ENCODE measurements at regions not wholly inside any gene's neighbourhood (a gene's known extent, or its start where the extent isn't known, plus 50 kb on each side); places are given as distances from the start of the nearest gene placed in this dataset.

GRCh38 chr14:37946819-37947218 is 260.9 kb upstream of the SSTR1 start:
- H3K9me3 ChIP-seq (ENCODE audit: insufficient read depth, low read depth, low read length) = no peaks in the 10 kb centered on the region

GRCh38 chr14:37948266-37948665 is 259.4 kb upstream of the SSTR1 start:
- DNase-seq (ENCODE audit: low read depth) = no peak
- Histone ChIP-seq H4K20me1 (ENCODE audit: insufficient read depth, low read length) (no peaks in the 10 kb centered on the region), H3K4me1 (ENCODE audit: insufficient read depth, low read length) (no peaks in the 10 kb centered on the region), H3K27ac (ENCODE audit: low read depth, low read length) (no peak overlapping the region), H3K79me2 (ENCODE audit: insufficient read depth, low read length) (no peaks in the 10 kb centered on the region), H2AFZ (ENCODE audit: low read depth, low read length) (no peak overlapping the region), H3K36me3 (ENCODE audit: insufficient read depth, low read length) (no peaks in the 10 kb centered on the region), H3K9me3 (ENCODE audit: insufficient read depth, low read depth, low read length) (no peaks in the 10 kb centered on the region), H3K4me3 (ENCODE audit: insufficient read depth, low read depth, low read length) (no peak overlapping the region), H3K27me3 (ENCODE audit: insufficient read depth, low read length) (no peaks in the 10 kb centered on the region), H3K4me2 (ENCODE audit: low read length) (no peak overlapping the region), H3K9ac (ENCODE audit: low read length) (no peak overlapping the region)
- no peak overlapping the region for H3K4me3 Mint-ChIP-seq (ENCODE audit: unreplicated experiment)
- FAIRE-seq = no peak
- H3K27me3 Mint-ChIP-seq (ENCODE audit: low read depth, unreplicated experiment) = no peaks in the 10 kb centered on the region
- no peaks in the 10 kb centered on the region for H3K4me1 Mint-ChIP-seq (ENCODE audit: low read depth, unreplicated experiment)
- H3K27ac Mint-ChIP-seq (ENCODE audit: unreplicated experiment) = no peak overlapping the region
- peaks cover 13% of the 10 kb centered on the region for H3K9me3 Mint-ChIP-seq (ENCODE audit: unreplicated experiment)
- H3K36me3 Mint-ChIP-seq (ENCODE audit: low read depth, unreplicated experiment) = no peaks in the 10 kb centered on the region
- TF ChIP-seq CTCF (IDR thresholded peaks at IDR 0.05; ENCODE audit: insufficient read depth, low read depth, low read length) (no peak), EZH2 (IDR thresholded peaks at IDR 0.05; ENCODE audit: insufficient read depth, low read length) (no peak)

More at GRCh38 chr14:37946819-37947218, 260.9 kb upstream of the SSTR1 start:
- Histone ChIP-seq H3K36me3 (ENCODE audit: insufficient read depth, low read length) (no peaks in the 10 kb centered on the region), H3K4me3 (ENCODE audit: insufficient read depth, low read depth, low read length) (no peak overlapping the region), H3K27ac (ENCODE audit: low read depth, low read length) (no peak overlapping the region), H3K27me3 (ENCODE audit: insufficient read depth, low read length) (no peaks in the 10 kb centered on the region), H3K4me1 (ENCODE audit: insufficient read depth, low read length) (no peaks in the 10 kb centered on the region), H3K79me2 (ENCODE audit: insufficient read depth, low read length) (no peaks in the 10 kb centered on the region), H3K9ac (ENCODE audit: low read length) (no peak overlapping the region), H2AFZ (ENCODE audit: low read depth, low read length) (no peak overlapping the region), H3K4me2 (ENCODE audit: low read length) (no peak overlapping the region), H4K20me1 (ENCODE audit: insufficient read depth, low read length) (no peaks in the 10 kb centered on the region)
- no peak for DNase-seq (ENCODE audit: low read depth)
- Mint-ChIP-seq H3K9me3 (ENCODE audit: unreplicated experiment) (peaks cover 13% of the 10 kb centered on the region), H3K4me1 (ENCODE audit: low read depth, unreplicated experiment) (no peaks in the 10 kb centered on the region), H3K27ac (ENCODE audit: unreplicated experiment) (no peak overlapping the region), H3K4me3 (ENCODE audit: unreplicated experiment) (no peak overlapping the region), H3K36me3 (ENCODE audit: low read depth, unreplicated experiment) (no peaks in the 10 kb centered on the region), H3K27me3 (ENCODE audit: low read depth, unreplicated experiment) (no peaks in the 10 kb centered on the region)
- TF ChIP-seq EZH2 (IDR thresholded peaks at IDR 0.05; ENCODE audit: insufficient read depth, low read length) = no peak
- FAIRE-seq = no peak

GRCh38 chr14:37968664-37969240 is 239.0 kb upstream of the SSTR1 start:
- H3K36me3 Mint-ChIP-seq (ENCODE audit: low read depth, unreplicated experiment) = no peaks in the 10 kb centered on the region
- no peak overlapping the region for H3K4me3 Mint-ChIP-seq (ENCODE audit: unreplicated experiment)
- Histone ChIP-seq H3K27ac (ENCODE audit: low read depth, low read length) (no peak overlapping the region), H3K4me2 (ENCODE audit: low read length) (no peak overlapping the region), H2AFZ (ENCODE audit: low read depth, low read length) (no peak overlapping the region), H3K9me3 (ENCODE audit: insufficient read depth, low read depth, low read length) (no peaks in the 10 kb centered on the region), H4K20me1 (ENCODE audit: insufficient read depth, low read length) (no peaks in the 10 kb centered on the region), H3K27me3 (ENCODE audit: insufficient read depth, low read length) (no peaks in the 10 kb centered on the region), H3K79me2 (ENCODE audit: insufficient read depth, low read length) (no peaks in the 10 kb centered on the region), H3K4me1 (ENCODE audit: insufficient read depth, low read length) (no peaks in the 10 kb centered on the region), H3K36me3 (ENCODE audit: insufficient read depth, low read length) (no peaks in the 10 kb centered on the region), H3K9ac (ENCODE audit: low read length) (no peak overlapping the region), H3K4me3 (ENCODE audit: insufficient read depth, low read depth, low read length) (no peak overlapping the region)
- no peak for TF ChIP-seq EZH2 (IDR thresholded peaks at IDR 0.05; ENCODE audit: insufficient read depth, low read length)
- TF ChIP-seq CTCF (IDR thresholded peaks at IDR 0.05; ENCODE audit: insufficient read depth, low read depth, low read length) = no peak
- no peaks in the 10 kb centered on the region for H3K27me3 Mint-ChIP-seq (ENCODE audit: low read depth, unreplicated experiment)
- H3K27ac Mint-ChIP-seq (ENCODE audit: unreplicated experiment) = no peak overlapping the region
- DNase-seq (ENCODE audit: low read depth) = no peak
- no peak for FAIRE-seq
- no peaks in the 10 kb centered on the region for H3K4me1 Mint-ChIP-seq (ENCODE audit: low read depth, unreplicated experiment)
- H3K9me3 Mint-ChIP-seq (ENCODE audit: unreplicated experiment) = peaks cover 2% of the 10 kb centered on the region

Measured in astrocyte (in vitro differentiated cells and primary cell).